ENCODE measurements at regions not wholly inside any gene's neighbourhood (a gene's known extent, or its start where the extent isn't known, plus 50 kb on each side); places are given as distances from the start of the nearest gene placed in this dataset.

GRCh38 chr5:123882319-123882964 is 370.5 kb downstream of the CSNK1G3 start:
- ATAC-seq (no peak), DNase-seq (ENCODE audit: low spot score) (no peak)
- Mint-ChIP-seq H3K27me3 (no peaks in the 10 kb centered on the region), H3K4me3 (no peak overlapping the region), H3K4me1 (ENCODE audit: low read depth in 2 of 2) (no peaks in the 10 kb centered on the region), H3K27ac (no peak overlapping the region), H3K9me3 (peaks cover 6% of the 10 kb centered on the region), H3K36me3 (no peaks in the 10 kb centered on the region)

- no peak for DNase-seq (ENCODE audit: low spot score)
- H3K4me3 Mint-ChIP-seq, result no peak overlapping the region
- no peaks in the 10 kb centered on the region for H3K36me3 Mint-ChIP-seq
- no peak overlapping the region for H3K27ac Mint-ChIP-seq
- H3K9me3 Mint-ChIP-seq, result peaks cover 6% of the 10 kb centered on the region
- no peaks in the 10 kb centered on the region for H3K4me1 Mint-ChIP-seq (ENCODE audit: low read depth in 2 of 2)
- no peak for ATAC-seq
- no peaks in the 10 kb centered on the region for H3K27me3 Mint-ChIP-seq
Measured at GRCh38 chr5:123881759-123882244, 369.8 kb downstream of the CSNK1G3 start.

GRCh38 chr5:123880875-123881274 is 368.9 kb downstream of the CSNK1G3 start:
- no peaks in the 10 kb centered on the region for H3K4me1 Mint-ChIP-seq (ENCODE audit: low read depth in 2 of 2)
- no peak for ATAC-seq
- no peak overlapping the region for H3K4me3 Mint-ChIP-seq
- H3K36me3 Mint-ChIP-seq, result no peaks in the 10 kb centered on the region
- H3K9me3 Mint-ChIP-seq, result no peaks in the 10 kb centered on the region
- no peak for DNase-seq (ENCODE audit: low spot score)
- H3K27me3 Mint-ChIP-seq, result no peaks in the 10 kb centered on the region
- H3K27ac Mint-ChIP-seq, result no peak overlapping the region

- Mint-ChIP-seq H3K4me1 (ENCODE audit: low read depth in 2 of 2) (no peaks in the 10 kb centered on the region), H3K36me3 (no peaks in the 10 kb centered on the region), H3K27ac (no peak overlapping the region), H3K9me3 (no peaks in the 10 kb centered on the region), H3K4me3 (no peak overlapping the region), H3K27me3 (no peaks in the 10 kb centered on the region)
- DNase-seq (ENCODE audit: low spot score) (no peak), ATAC-seq (no peak)
Measured at GRCh38 chr5:123879071-123879470, 367.1 kb downstream of the CSNK1G3 start.

- H3K4me1 Mint-ChIP-seq (ENCODE audit: low read depth in 2 of 2), result no peaks in the 10 kb centered on the region
Measured at GRCh38 chr5:123876276-123876790, 364.4 kb downstream of the CSNK1G3 start.

GRCh38 chr5:123875561-123876275 is 363.7 kb downstream of the CSNK1G3 start:
- no peak overlapping the region for H3K27ac Mint-ChIP-seq
- no peaks in the 10 kb centered on the region for H3K4me1 Mint-ChIP-seq (ENCODE audit: low read depth in 2 of 2)
- H3K4me3 Mint-ChIP-seq, result no peak overlapping the region
- no peaks in the 10 kb centered on the region for H3K27me3 Mint-ChIP-seq
- peaks cover 4% of the 10 kb centered on the region for H3K9me3 Mint-ChIP-seq
- DNase-seq (ENCODE audit: low spot score), result no peak
- ATAC-seq, result no peak
- no peaks in the 10 kb centered on the region for H3K36me3 Mint-ChIP-seq

More at GRCh38 chr5:123876276-123876790, 364.4 kb downstream of the CSNK1G3 start:
- Mint-ChIP-seq H3K36me3 (no peaks in the 10 kb centered on the region), H3K27me3 (no peaks in the 10 kb centered on the region), H3K27ac (no peak overlapping the region), H3K9me3 (peaks cover 4% of the 10 kb centered on the region), H3K4me3 (no peak overlapping the region)
- no peak for DNase-seq (ENCODE audit: low spot score)
- no peak for ATAC-seq

- Mint-ChIP-seq H3K36me3 (no peaks in the 10 kb centered on the region), H3K4me1 (ENCODE audit: low read depth in 2 of 2) (no peaks in the 10 kb centered on the region), H3K27ac (no peak overlapping the region), H3K9me3 (peaks cover 8% of the 10 kb centered on the region), H3K27me3 (no peaks in the 10 kb centered on the region), H3K4me3 (no peak overlapping the region)
- DNase-seq (ENCODE audit: low spot score) (no peak), ATAC-seq (no peak)
Measured at GRCh38 chr5:123874600-123875201, 362.7 kb downstream of the CSNK1G3 start.

- peaks cover 8% of the 10 kb centered on the region for H3K9me3 Mint-ChIP-seq
- no peak overlapping the region for H3K4me3 Mint-ChIP-seq
- no peaks in the 10 kb centered on the region for H3K36me3 Mint-ChIP-seq
Measured at GRCh38 chr5:123873846-123874245, 361.9 kb downstream of the CSNK1G3 start.

GRCh38 chr5:123871373-123871772 is 359.4 kb downstream of the CSNK1G3 start:
- H3K27me3 Mint-ChIP-seq, result no peaks in the 10 kb centered on the region
- H3K4me3 Mint-ChIP-seq, result no peak overlapping the region
- H3K36me3 Mint-ChIP-seq, result no peaks in the 10 kb centered on the region
- ATAC-seq (peak in 1 of 2 donors; percentile 17), DNase-seq (ENCODE audit: low spot score) (no peak)
- H3K4me1 Mint-ChIP-seq (ENCODE audit: low read depth in 2 of 2), result no peaks in the 10 kb centered on the region
- peaks cover 18% of the 10 kb centered on the region for H3K9me3 Mint-ChIP-seq
- H3K27ac Mint-ChIP-seq, result no peak overlapping the region

More at GRCh38 chr5:123873846-123874245, 361.9 kb downstream of the CSNK1G3 start:
- no peak overlapping the region for H3K27ac Mint-ChIP-seq
- no peaks in the 10 kb centered on the region for H3K27me3 Mint-ChIP-seq
- DNase-seq (ENCODE audit: low spot score) (no peak), ATAC-seq (no peak)
- H3K4me1 Mint-ChIP-seq (ENCODE audit: low read depth in 2 of 2), result no peaks in the 10 kb centered on the region

- no peaks in the 10 kb centered on the region for H3K4me1 Mint-ChIP-seq (ENCODE audit: low read depth in 2 of 2)
- H3K27me3 Mint-ChIP-seq, result no peaks in the 10 kb centered on the region
- no peak overlapping the region for H3K4me3 Mint-ChIP-seq
- H3K27ac Mint-ChIP-seq, result no peak overlapping the region
- H3K9me3 Mint-ChIP-seq, result peaks cover 18% of the 10 kb centered on the region
- ATAC-seq (no peak), DNase-seq (ENCODE audit: low spot score) (no peak)
- H3K36me3 Mint-ChIP-seq, result no peaks in the 10 kb centered on the region
Measured at GRCh38 chr5:123868881-123869280, 356.9 kb downstream of the CSNK1G3 start.

- Mint-ChIP-seq H3K4me3 (no peak overlapping the region), H3K27me3 (no peaks in the 10 kb centered on the region), H3K4me1 (ENCODE audit: low read depth in 2 of 2) (no peaks in the 10 kb centered on the region), H3K36me3 (no peaks in the 10 kb centered on the region), H3K27ac (no peak overlapping the region), H3K9me3 (peaks cover 18% of the 10 kb centered on the region)
- no peak for DNase-seq (ENCODE audit: low spot score)
- no peak for ATAC-seq
Measured at GRCh38 chr5:123868267-123868666, 356.3 kb downstream of the CSNK1G3 start.

GRCh38 chr5:123865641-123866040 is 353.7 kb downstream of the CSNK1G3 start:
- ATAC-seq (no peak), DNase-seq (ENCODE audit: low spot score) (no peak)
- Mint-ChIP-seq H3K27me3 (no peaks in the 10 kb centered on the region), H3K4me1 (ENCODE audit: low read depth in 2 of 2) (no peaks in the 10 kb centered on the region), H3K4me3 (no peak overlapping the region), H3K36me3 (no peaks in the 10 kb centered on the region), H3K9me3 (peaks cover 14% of the 10 kb centered on the region), H3K27ac (no peak overlapping the region)

GRCh38 chr5:123864578-123864977 is 352.6 kb downstream of the CSNK1G3 start:
- H3K27me3 Mint-ChIP-seq, result no peaks in the 10 kb centered on the region
- DNase-seq (ENCODE audit: low spot score), result no peak
- no peak overlapping the region for H3K27ac Mint-ChIP-seq
- no peaks in the 10 kb centered on the region for H3K4me1 Mint-ChIP-seq (ENCODE audit: low read depth in 2 of 2)
- H3K36me3 Mint-ChIP-seq, result no peaks in the 10 kb centered on the region
- peaks cover 9% of the 10 kb centered on the region for H3K9me3 Mint-ChIP-seq
- H3K4me3 Mint-ChIP-seq, result no peak overlapping the region
- ATAC-seq, result no peak

- ATAC-seq, result no peak
Measured at GRCh38 chr5:123858938-123859337, 347.0 kb downstream of the CSNK1G3 start.

More at GRCh38 chr5:123858938-123859337, 347.0 kb downstream of the CSNK1G3 start:
- Mint-ChIP-seq H3K27me3 (no peaks in the 10 kb centered on the region), H3K4me1 (ENCODE audit: low read depth in 2 of 2) (no peaks in the 10 kb centered on the region), H3K27ac (no peak overlapping the region), H3K4me3 (no peak overlapping the region), H3K9me3 (peaks cover 6% of the 10 kb centered on the region), H3K36me3 (no peaks in the 10 kb centered on the region)
- no peak for DNase-seq (ENCODE audit: low spot score)
